WERI-Rb-1 (cell line): ENCODE measurements at regions not wholly inside any gene's neighbourhood (a gene's known extent, or its start where the extent isn't known, plus 50 kb on each side); places are given as distances from the start of the nearest gene placed in this dataset.
"Not testable (repeated sequence)": the region's sequence is repeated elsewhere in the genome, so short reads cannot be mapped to it uniquely, and the experiment has no call there.

Experiments used
- DNase-seq: peaks from one replicate; pipeline ENCODE4 v3.0.0-alpha.2; 2020
- H3K27ac ChIP-seq: fragments of 250-450 bp; sonication (Bioruptor Pico); 2 replicates; pipeline ENCODE4 v1.5.1; 2020; ENCODE audit warnings: mild to moderate bottlenecking, moderate library complexity
- H3K27me3 ChIP-seq: fragments of 250-450 bp; sonication (Bioruptor Pico); 2 replicates; pipeline ENCODE4 v1.5.1; 2021; ENCODE audit warnings: mild to moderate bottlenecking, low read depth, moderate library complexity; ENCODE audit not compliant: insufficient read depth, severe bottlenecking
- H3K36me3 ChIP-seq: fragments of 250-450 bp; sonication (Bioruptor Pico); 2 replicates; pipeline ENCODE4 v1.5.1; 2020; ENCODE audit warnings: mild to moderate bottlenecking, moderate library complexity
- H3K4me3 ChIP-seq: 2 replicates; pipeline ENCODE4 v1.5.1; 2011; ENCODE audit warnings: low read depth, mild to moderate bottlenecking, control low read depth, low read length
- H3K9me3 ChIP-seq: fragments of 250-450 bp; sonication (Bioruptor Pico); 2 replicates; pipeline ENCODE4 v1.5.1; 2021; ENCODE audit warnings: mild to moderate bottlenecking, moderate library complexity; ENCODE audit not compliant: severe bottlenecking
- CTCF ChIP-seq: IDR thresholded peaks from 2 replicates; pipeline ENCODE4 v1.5.1; 2011; ENCODE audit warnings: low read depth, mild to moderate bottlenecking, control low read depth, inconsistent platforms, low read length

- TF ChIP-seq CTCF, result no peak
- Histone ChIP-seq H3K27ac (no peak overlapping the region), H3K36me3 (no peaks in the 10 kb centered on the region), H3K4me3 (no peak overlapping the region), H3K9me3 (no peaks in the 10 kb centered on the region), H3K27me3 (peaks cover 70% of the 10 kb centered on the region)
- DNase-seq, result no peak
Observed at GRCh38 chr18:54453996-54454395, 96.3 kb downstream of the C18orf54 start.

- H3K27me3 ChIP-seq, result peaks cover 77% of the 10 kb centered on the region
- no peak for DNase-seq
- H3K4me3 ChIP-seq, result no peak overlapping the region
- no peak overlapping the region for H3K27ac ChIP-seq
- TF ChIP-seq CTCF, result no peak
- H3K36me3 ChIP-seq, result no peaks in the 10 kb centered on the region
- peaks cover 6% of the 10 kb centered on the region for H3K9me3 ChIP-seq
Observed at GRCh38 chr18:54465502-54465901, 107.8 kb downstream of the C18orf54 start.

- H3K27ac ChIP-seq, result no peak overlapping the region
- no peak for TF ChIP-seq CTCF
- peaks cover 79% of the 10 kb centered on the region for H3K27me3 ChIP-seq
- H3K4me3 ChIP-seq, result no peak overlapping the region
- no peak for DNase-seq
- peaks cover 6% of the 10 kb centered on the region for H3K9me3 ChIP-seq
- H3K36me3 ChIP-seq, result no peaks in the 10 kb centered on the region
Observed at GRCh38 chr18:54466248-54467005, 108.7 kb downstream of the C18orf54 start.

GRCh38 chr18:54479365-54479764 lies 111.7 kb upstream of the DYNAP start:
- DNase-seq, result no peak
- H3K27me3 ChIP-seq, result peaks cover 84% of the 10 kb centered on the region
- no peak overlapping the region for H3K4me3 ChIP-seq
- no peak for TF ChIP-seq CTCF
- no peaks in the 10 kb centered on the region for H3K9me3 ChIP-seq
- H3K27ac ChIP-seq, result no peak overlapping the region
- H3K36me3 ChIP-seq, result no peaks in the 10 kb centered on the region

- Histone ChIP-seq H3K27me3 (peaks cover 88% of the 10 kb centered on the region), H3K27ac (no peak overlapping the region), H3K4me3 (no peak overlapping the region), H3K36me3 (no peaks in the 10 kb centered on the region), H3K9me3 (no peaks in the 10 kb centered on the region)
- no peak for DNase-seq
- no peak for TF ChIP-seq CTCF
Observed at GRCh38 chr18:54480616-54481015, 110.4 kb upstream of the DYNAP start.

- H3K4me3 ChIP-seq, H3K9me3 ChIP-seq, DNase-seq, H3K27ac ChIP-seq, H3K36me3 ChIP-seq: not testable (repeated sequence)
- H3K27me3 ChIP-seq, result peaks cover 57% of the 10 kb centered on the region
Observed at GRCh38 chr18:54502451-54502850, 88.6 kb upstream of the DYNAP start.
